DMS 273 (cell line): ENCODE measurements at regions not wholly inside any gene's neighbourhood (a gene's known extent, or its start where the extent isn't known, plus 50 kb on each side); places are given as distances from the start of the nearest gene placed in this dataset.

ENCODE experiments used
- DNase-seq: peaks from one replicate; lab custom pipeline; 2025; ENCODE audit not compliant: unreplicated experiment; lab: John Stamatoyannopoulos, UW

DNA sequence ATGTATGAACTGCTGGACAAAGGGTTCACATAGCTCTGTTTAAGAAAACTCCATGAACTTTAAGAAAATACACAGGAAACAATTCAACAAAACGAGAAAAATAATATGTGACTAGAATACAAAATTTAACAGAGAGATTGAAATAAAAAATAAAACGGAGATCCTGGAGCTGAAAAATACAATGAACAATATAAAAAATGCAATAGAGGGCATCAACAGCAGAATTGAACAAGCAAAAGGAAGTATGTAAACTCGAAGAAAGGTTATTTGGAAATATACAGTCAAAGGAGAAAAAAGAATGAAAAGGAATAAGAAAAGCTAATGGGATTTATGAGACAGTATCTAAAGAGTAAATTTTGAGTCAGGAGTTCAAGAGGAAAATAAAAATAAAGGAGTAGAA, 163.0 kb upstream of the DACH1 start:
- no peak for DNase-seq

DNA sequence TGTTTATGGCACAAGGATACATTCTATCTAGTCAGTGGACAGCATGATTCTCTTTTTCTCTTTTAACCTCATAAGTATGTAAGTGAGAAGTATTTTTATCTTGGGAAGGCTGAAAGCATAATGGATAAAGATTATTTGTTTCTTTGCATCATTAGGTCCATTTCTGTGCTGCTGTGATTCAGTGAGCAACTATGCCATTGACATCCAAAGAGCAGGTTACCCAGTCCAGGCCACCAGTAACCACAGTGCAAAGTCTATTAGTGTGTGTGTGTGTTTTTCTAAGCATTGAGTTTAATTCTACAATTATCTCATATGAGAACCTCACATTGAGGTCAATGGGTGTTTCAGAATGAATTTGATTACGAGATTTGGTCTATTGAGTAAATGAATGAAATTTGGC, 158.8 kb upstream of the DACH1 start:
- no peak for DNase-seq

DNA sequence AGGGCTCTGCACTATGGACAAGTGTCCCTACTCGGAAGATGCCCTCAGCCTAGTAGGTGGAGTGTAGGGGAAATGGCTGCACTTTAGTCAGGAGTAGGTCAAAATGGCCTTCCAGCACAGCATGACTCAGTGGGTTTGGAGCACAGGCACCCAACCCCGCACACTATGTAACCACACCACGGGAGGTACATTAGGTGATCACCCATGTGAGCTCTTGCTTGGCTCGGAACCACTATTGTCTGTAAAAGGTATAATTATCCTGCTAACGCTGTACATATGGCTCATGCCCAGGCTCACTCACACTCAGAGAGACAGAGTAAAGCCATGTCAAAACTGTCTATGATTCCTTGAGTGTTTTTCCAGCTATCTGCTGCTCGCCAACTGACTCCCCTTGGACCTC, 156.9 kb upstream of the DACH1 start:
- DNase-seq = no peak

DNA sequence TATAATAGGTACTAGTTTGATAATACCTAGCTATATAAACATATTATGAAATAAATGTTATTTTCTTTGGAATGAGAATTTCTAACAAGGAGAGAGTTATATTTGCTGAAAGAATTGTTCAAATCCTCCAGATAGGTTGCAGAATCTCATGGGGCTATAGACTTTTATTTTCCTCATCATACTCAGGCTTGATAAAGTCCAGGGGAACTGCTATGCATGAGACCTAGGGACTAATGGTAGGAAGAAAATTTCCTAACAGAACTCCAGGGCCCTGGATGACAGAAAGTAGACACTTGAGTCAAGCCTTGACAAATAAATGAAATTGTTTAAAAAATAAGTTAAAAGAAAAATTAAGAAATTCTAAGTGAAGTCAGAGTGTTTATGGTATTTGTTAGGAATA, 138.5 kb upstream of the DACH1 start:
- DNase-seq = no peak

DNA sequence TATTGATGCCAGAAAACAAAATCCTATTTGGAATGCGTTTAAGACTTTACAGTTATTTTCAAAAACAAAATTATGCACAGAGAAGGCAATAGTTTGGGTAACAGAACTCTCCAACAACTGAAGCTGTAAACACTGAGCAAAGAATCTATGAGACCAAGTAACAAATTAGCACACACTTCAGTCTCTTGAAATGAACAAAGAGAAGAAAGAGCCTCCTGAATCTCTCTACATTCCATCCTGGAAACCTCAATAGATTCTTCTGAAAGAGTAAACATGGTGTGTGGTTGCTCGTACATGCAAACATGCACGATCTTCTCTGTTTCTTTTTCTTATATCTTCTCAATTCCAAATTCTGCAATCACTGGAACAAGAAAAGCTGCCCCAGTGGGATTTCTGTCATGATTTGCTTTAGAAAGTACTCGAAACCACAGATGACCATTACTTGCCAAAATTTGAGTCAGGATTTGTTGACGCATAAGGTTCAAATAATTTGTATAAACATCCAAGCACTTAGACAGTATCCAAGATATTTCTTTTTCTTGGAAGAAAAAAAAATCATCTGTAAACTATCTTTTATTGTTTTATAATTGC, 137.9 kb upstream of the DACH1 start:
- no peak for DNase-seq

DNA sequence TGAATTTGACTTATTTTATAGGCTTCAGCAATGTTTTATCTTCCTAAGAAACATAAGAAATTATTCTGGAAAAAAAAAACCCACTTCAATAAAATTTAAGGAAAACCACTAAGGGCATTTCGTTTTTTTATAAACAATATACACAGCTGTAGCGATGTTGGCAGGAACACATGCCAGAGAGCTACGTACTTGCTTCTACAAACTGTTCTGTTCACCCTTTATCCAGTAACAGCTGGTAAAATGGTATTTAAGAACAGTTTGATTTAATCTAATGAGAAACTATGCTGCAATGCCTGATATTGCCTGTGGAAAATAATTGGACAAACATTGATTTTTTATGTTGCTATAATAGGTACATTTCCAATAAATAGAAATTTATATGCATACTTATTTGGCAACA, 137.2 kb upstream of the DACH1 start:
- DNase-seq = no peak

DNA sequence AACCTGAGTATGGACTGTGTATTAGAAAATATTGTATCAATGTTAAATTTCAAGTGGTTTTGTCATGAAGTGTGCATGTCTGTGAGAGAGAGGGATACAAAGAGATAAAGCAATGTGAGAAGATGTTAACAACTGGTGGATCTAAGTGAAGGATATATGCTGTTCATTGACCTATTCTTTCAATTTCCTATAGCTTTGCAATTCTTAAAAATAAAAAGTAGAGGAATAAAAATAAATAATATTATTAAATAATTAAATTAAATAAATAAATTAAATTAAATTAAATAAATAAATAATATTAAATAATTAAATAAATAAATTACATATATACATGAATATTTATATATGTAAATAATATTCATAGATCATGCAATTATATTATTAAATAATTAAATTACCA, 131.2 kb upstream of the DACH1 start:
- no peak for DNase-seq

DNA sequence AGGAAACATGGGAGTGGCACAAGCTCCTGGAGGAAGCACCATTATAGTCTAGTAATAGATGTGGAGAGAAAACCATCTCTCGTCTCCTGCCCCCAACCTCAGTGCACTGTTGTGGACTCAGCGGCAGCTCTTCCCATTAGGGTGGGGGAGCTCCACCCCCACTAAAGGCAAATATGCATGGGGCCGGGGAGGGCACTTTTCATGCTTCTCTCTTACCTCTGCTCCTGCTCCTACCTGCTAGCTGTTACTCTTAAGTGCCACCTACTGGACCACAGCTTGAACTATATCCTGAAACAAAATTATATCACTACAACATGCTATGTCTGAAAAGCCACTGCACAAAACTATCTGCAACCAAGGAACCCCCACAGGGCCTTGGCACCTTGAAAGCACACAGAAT, 112.6 kb upstream of the DACH1 start:
- DNase-seq = peak; percentile 43

DNA sequence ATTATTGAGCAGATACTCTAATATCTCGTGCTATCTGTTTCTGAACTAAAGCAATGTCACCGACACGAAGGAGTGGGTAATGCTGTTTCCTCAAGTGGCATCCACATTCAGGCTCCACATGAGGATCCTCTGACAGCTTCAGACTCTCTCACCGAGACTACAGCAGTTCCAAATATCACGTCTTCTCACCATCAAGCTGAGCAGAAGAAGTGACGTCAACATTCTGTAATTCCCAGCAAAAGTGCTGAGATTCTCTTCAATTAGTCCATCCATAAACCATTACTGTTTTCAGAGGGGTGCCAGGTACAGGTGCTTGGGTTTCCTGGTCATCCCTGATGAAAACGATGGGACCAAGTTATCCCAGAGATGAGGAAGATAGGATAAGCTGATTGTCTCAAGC, 110.0 kb upstream of the DACH1 start:
- no peak for DNase-seq

DNA sequence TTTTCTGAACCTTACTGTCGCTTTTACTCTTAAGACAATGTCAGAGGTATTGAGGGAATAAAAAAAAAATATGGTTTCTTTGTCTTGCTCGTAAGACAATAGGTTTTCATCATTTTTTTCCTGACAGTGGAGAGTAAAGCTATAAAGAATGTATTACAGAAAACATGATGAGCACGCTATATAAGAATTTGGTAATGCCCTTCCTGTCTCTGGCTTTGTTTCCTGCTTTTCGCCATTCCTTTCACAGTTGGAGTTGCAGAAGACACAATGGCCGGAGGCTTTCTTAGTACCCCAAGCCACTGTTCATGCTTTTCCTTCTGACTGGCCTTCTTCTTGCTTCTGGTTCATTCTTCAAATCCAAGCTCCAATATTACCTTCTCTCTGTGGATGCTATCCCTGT, 101.0 kb upstream of the DACH1 start:
- DNase-seq = no peak

DNA sequence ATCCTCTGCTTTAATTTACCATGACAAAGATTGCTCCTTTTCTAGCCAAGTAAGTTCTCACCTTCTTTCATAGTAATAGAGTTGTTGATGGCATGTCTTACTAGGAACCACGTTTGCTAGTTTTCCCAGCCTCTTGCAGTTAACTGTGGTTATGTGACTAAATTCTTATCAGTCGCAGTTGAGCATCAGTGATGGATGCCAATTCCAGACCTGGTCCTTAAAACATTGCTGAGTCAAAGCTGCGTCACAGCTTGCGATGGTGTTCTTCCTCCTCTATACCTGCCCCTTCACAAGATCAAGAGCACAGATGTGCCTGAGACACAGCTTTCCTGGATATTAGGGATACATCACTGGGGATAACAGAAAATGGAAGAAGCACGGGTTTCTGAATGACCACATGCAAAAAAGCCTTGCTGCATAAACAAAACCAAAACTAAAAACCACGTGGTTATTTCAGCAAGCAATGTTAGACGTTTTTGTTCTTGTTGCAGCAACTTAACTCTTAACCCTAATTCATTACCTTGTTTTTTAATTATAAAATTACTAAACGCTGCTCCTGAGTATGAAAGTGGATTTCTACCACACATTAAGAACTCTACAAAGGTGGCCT, 97.6 kb upstream of the DACH1 start:
- DNase-seq = no peak

DNA sequence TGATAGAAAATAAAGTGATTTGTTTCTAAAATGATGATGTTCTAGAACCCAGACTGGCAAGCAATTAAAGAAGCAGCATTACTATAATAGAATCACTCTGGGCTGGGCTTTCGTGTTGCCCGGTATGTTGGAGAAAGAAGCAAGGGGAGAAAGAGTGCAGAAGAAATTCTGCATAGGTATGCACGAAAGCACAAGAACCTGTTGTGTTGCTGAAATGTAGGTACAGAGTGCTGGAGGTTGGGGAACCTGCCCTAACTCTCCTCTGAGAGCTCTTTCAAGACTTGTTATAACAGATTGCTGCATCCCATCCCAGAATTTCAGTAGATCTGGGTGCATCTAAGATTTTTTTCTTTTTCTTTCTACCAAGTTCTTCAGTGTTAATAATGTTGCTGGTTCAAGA, 95.7 kb upstream of the DACH1 start:
- no peak for DNase-seq

DNA sequence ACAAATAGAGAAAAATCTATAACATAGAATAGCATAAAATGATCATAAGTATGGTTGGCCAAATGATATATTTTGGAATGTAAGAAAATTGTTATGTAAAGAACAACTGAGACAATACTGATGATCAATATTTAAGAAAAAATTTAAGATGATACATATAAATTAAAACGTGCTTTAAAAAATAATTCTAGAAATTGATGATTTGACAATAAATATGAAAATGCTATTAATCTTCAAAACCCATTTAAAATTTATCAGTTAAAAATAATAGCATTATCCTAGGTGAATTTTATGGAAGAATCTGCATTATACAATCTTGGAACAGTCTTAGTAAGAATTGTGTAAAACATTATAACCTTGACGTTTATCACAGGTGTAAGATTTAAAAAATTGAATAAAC, 95.1 kb upstream of the DACH1 start:
- DNase-seq = no peak

DNA sequence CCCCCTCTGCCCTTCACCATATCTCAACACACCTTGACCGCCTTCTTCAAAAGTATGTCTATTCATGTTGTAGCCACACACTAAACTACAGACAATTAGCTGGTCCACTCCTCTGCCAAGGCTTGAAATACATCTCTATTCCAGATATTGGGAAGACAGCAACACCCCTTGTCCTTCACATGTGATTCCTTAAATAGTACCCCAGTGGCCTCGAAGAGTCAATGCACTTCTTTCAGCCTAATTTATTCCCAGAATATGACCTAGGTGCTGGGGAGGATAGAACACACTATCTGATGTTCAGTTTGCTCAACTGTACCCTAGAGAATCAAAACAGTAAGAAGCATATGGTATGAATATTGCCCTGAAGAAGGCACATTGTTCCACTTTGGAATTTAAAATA, 82.4 kb upstream of the DACH1 start:
- DNase-seq = no peak

DNA sequence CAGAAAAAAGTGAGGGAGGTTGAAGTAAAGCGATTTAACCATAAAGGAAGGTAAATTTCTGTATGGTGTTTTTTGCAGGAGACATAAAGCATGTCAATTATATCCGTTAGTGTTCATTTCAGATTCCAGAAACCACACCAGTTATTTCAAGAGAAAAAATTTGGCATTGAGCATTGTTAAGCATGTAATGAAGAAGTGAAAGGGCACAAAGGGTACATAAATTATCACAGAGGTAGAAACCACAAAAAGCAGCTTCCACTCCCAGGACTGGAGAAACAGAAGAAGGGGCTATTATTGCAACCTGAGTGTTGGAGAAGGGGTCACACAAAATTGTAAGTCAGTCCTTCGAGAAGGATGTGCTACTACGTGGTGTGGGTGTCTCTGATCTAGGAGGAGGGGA, 72.2 kb upstream of the DACH1 start:
- DNase-seq = no peak

DNA sequence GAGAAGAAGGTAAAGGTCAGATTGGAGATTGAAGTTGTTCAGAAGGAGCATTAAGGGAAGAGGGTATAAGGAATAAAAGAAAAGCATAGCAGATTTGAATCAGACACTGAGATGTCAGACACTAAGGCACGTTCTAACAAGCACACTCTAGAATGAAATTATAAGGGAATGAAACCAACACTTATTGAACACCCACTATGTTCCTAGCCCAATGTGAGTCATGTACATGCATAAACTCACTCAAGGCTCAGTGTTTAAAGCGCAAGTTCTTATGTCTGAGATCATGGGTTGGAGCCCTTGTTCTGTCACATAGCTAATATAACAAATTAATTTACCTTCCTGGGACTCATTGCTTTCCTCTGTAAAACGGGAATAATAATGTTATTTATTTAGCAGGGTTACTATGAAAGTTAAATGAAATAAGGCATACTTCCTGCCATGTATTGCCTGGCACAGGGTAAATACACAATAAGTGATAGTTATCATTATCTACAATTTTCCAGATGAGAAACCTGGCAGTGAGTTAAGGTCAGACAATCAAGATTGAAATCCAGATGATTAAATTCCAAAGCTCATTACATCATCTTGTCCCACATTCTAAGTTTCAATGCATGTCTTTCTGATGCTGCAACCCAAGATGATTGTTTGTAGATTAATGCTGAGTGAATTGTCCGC, 68.3 kb upstream of the DACH1 start:
- no peak for DNase-seq

DNA sequence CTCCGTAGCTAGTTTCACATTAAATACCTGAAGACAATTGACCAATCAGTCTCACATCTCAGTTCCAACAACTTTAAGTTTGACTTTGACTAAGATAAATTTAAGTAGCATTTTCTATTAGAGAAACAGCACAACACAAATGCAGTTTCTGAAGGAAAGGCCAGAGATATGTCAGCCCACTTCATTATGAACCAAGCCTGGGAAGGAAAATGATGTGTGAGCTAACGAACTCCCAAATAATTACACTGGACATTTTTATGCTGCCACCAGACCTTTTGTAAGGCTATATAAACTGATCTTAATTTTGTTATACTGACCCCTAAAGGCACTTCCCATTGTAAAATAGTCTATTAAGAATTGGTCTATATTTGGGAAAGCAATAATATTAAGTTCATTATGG, 57.9 kb upstream of the DACH1 start:
- DNase-seq = no peak

DNA sequence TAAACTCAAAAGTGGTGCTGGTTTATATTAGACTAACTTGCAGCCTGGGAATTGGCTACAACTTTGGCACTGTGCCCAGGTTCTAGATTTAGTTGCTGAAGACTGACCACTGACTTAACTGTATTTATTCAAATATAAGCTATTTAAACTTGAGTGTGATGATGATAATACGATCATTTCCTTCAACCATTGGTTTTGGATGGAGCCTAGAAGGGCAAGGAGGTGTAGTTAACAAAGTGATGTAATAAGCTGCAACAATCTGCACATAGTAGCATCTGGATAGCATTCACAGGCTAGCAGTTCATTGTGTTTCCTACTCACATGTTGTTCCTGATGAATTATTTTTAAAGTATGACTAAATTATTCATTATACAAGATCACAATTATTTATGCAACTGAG, 55.2 kb upstream of the DACH1 start:
- peak; percentile 27 for DNase-seq
